ENCODE measurements at regions not wholly inside any gene's neighbourhood (a gene's known extent, or its start where the extent isn't known, plus 50 kb on each side); places are given as distances from the start of the nearest gene placed in this dataset.

DNA sequence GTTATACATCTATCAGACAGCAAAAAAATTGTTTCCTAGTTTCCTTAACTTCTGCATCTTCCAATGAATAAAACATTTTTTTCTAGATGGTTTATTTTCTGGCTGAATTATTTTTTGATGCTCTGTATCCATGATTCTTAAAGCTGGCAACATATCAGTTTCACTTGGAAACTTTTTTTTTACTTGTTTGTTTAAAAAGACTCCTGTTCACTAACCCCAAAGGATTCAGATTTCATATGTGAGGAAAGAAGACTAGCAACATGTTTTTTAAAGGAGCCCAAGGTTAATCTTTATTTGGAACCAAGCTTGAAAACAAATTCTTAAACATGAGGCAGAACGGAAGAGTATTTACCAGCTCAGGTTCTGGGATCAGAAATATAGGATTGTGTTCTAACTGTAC is 632.3 kb downstream of the SLITRK6 start:
- TF ChIP-seq SMAD1 (IDR thresholded peaks at IDR 0.05; ENCODE audit: low read depth, partially characterized antibody) (no peak), CREB1 (IDR thresholded peaks at IDR 0.05; ENCODE audit: low read depth) (no peak), ZSCAN29 (IDR thresholded peaks at IDR 0.05) (no peak), CBFB (IDR thresholded peaks at IDR 0.05; ENCODE audit: low read depth) (no peak), KLF5 (IDR thresholded peaks at IDR 0.05; ENCODE audit: partially characterized antibody) (no peak)
- TF ChIP-seq, protein P1, sequence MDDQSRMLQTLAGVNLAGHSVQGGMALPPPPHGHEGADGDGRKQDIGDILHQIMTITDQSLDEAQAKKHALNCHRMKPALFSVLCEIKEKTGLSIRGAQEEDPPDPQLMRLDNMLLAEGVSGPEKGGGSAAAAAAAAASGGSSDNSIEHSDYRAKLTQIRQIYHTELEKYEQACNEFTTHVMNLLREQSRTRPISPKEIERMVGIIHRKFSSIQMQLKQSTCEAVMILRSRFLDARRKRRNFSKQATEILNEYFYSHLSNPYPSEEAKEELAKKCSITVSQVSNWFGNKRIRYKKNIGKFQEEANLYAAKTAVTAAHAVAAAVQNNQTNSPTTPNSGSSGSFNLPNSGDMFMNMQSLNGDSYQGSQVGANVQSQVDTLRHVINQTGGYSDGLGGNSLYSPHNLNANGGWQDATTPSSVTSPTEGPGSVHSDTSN (IDR thresholded peaks at IDR 0.05; ENCODE audit: insufficient replicate concordance, low read depth, low read length), result no peak

DNA sequence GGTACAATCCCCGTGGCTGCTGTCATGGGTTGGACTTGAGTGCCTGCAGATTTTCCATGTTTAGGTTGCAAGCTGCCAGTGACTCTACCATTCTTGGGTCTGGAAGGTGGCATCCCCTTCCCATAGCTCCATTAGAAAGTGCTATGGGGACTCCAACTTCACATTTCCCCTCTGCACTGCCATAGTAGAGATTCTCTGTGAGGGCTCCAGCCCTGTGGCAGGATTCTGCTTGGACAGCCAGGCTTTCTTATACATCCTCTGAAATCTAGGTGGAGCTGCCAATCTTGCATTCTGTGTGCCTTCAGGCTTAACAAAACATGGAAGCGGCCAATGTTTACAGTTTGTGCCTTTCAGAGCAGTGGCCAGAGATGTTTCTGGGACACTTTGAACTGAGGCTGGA is 636.2 kb downstream of the SLITRK6 start:
- BruUV-seq (replicated peaks), result no TSS peak
- DNase-seq (ENCODE audit: low read depth, low spot score) (no peak), FAIRE-seq (no peak), ATAC-seq (no peak)
- H2AFZ ChIP-seq (ENCODE audit: control insufficient read depth, low read depth, low read length), result no peak overlapping the region
- H3K27me3 ChIP-seq (replicated peaks in 1 of 2; ENCODE audit: control insufficient read depth in 2 of 2, insufficient read depth in 2 of 2, low read length in 1 of 2), result no peaks in the 10 kb centered on the region
- H3K9ac ChIP-seq (ENCODE audit: control insufficient read depth, insufficient read depth, low read length), result no peak overlapping the region
- no peak overlapping the region for H3K4me2 ChIP-seq (ENCODE audit: control insufficient read depth, insufficient read depth)
- no peaks in the 10 kb centered on the region for H3K4me1 ChIP-seq (ENCODE audit: control insufficient read depth, insufficient read depth, low read length)
- TF ChIP-seq PML (IDR thresholded peaks at IDR 0.05; ENCODE audit: low read length) (no peak), RB1 (IDR thresholded peaks at IDR 0.05; ENCODE audit: borderline replicate concordance) (no peak), SIX5 (IDR thresholded peaks at IDR 0.05; ENCODE audit: low read depth, low read length, severe bottlenecking) (no peak), NBN (IDR thresholded peaks at IDR 0.05) (no peak), BRCA1 (IDR thresholded peaks at IDR 0.05; ENCODE audit: low read depth, low read length) (no peak), CREM (IDR thresholded peaks at IDR 0.05; ENCODE audit: low read depth) (no peak)
- TF ChIP-seq, protein P2, sequence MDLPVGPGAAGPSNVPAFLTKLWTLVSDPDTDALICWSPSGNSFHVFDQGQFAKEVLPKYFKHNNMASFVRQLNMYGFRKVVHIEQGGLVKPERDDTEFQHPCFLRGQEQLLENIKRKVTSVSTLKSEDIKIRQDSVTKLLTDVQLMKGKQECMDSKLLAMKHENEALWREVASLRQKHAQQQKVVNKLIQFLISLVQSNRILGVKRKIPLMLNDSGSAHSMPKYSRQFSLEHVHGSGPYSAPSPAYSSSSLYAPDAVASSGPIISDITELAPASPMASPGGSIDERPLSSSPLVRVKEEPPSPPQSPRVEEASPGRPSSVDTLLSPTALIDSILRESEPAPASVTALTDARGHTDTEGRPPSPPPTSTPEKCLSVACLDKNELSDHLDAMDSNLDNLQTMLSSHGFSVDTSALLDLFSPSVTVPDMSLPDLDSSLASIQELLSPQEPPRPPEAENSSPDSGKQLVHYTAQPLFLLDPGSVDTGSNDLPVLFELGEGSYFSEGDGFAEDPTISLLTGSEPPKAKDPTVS (IDR thresholded peaks at IDR 0.05; ENCODE audit: low read depth, low read length), result no peak
- TF ChIP-seq, protein P3, sequence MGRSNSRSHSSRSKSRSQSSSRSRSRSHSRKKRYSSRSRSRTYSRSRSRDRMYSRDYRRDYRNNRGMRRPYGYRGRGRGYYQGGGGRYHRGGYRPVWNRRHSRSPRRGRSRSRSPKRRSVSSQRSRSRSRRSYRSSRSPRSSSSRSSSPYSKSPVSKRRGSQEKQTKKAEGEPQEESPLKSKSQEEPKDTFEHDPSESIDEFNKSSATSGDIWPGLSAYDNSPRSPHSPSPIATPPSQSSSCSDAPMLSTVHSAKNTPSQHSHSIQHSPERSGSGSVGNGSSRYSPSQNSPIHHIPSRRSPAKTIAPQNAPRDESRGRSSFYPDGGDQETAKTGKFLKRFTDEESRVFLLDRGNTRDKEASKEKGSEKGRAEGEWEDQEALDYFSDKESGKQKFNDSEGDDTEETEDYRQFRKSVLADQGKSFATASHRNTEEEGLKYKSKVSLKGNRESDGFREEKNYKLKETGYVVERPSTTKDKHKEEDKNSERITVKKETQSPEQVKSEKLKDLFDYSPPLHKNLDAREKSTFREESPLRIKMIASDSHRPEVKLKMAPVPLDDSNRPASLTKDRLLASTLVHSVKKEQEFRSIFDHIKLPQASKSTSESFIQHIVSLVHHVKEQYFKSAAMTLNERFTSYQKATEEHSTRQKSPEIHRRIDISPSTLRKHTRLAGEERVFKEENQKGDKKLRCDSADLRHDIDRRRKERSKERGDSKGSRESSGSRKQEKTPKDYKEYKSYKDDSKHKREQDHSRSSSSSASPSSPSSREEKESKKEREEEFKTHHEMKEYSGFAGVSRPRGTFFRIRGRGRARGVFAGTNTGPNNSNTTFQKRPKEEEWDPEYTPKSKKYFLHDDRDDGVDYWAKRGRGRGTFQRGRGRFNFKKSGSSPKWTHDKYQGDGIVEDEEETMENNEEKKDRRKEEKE (IDR thresholded peaks at IDR 0.05), result no peak
- H3K9me3 ChIP-seq (replicated peaks; ENCODE audit: control insufficient read depth, insufficient read depth, low read length), result no peaks in the 10 kb centered on the region; the same call in 2 of the 3 replicates
- no peak overlapping the region for H3K4me3 ChIP-seq
- in situ Hi-C loops (cut with MboI), result no loop called here
- H3K27ac ChIP-seq (ENCODE audit: control insufficient read depth, insufficient read depth), result no peak overlapping the region
- no peaks in the 10 kb centered on the region for H3K79me2 ChIP-seq (ENCODE audit: control insufficient read depth, insufficient read depth, low read length)
- POLR2A ChIA-PET, result no interaction called here
- intact Hi-C loops (cut with micrococcal nuclease; ENCODE audit: unreplicated experiment), result no loop called here
- CTCF ChIA-PET, result no interaction called here
- RAD21 ChIA-PET (ENCODE audit: unreplicated experiment), result no interaction called here
- no peaks in the 10 kb centered on the region for H3K36me3 ChIP-seq (ENCODE audit: control insufficient read depth in 2 of 2, insufficient read depth in 2 of 2, low read length in 1 of 2)
- SMC1A ChIA-PET (ENCODE audit: uncharacterized antibody, unreplicated experiment), result no interaction called here
- 21% methylated on average over 2 of the region's 2 CpGs for WGBS (ENCODE audit: insufficient coverage, insufficient replicate concordance, low lambda C conversion rate, missing lambda C conversion rate)
- no peaks in the 10 kb centered on the region for H4K20me1 ChIP-seq (ENCODE audit: control insufficient read depth, insufficient read depth)

More for the DNA sequence above, 632.3 kb downstream of the SLITRK6 start:
- ChIA-PET SMC1A (ENCODE audit: uncharacterized antibody, unreplicated experiment) (no interaction called here), RAD21 (ENCODE audit: unreplicated experiment) (no interaction called here), POLR2A (no interaction called here), CTCF (no interaction called here)
- no peak for ATAC-seq
- no peak overlapping the region for H3K4me2 ChIP-seq (ENCODE audit: control insufficient read depth, insufficient read depth)
- H3K27ac ChIP-seq (ENCODE audit: control insufficient read depth, insufficient read depth), result no peak overlapping the region
- H3K4me3 ChIP-seq, result no peak overlapping the region
- BruUV-seq (replicated peaks), result no TSS peak
- H3K9me3 ChIP-seq (replicated peaks; ENCODE audit: control insufficient read depth, insufficient read depth, low read length), result no peaks in the 10 kb centered on the region; the same call in 2 of the 3 replicates
- FAIRE-seq, result no peak
- H3K9ac ChIP-seq (ENCODE audit: control insufficient read depth, insufficient read depth, low read length), result no peak overlapping the region
- in situ Hi-C loops (cut with MboI), result no loop called here
- H2AFZ ChIP-seq (ENCODE audit: control insufficient read depth, low read depth, low read length), result no peak overlapping the region
- 60% methylated on average over 1 of the region's 1 CpG for WGBS (ENCODE audit: insufficient coverage, insufficient replicate concordance, low lambda C conversion rate, missing lambda C conversion rate)
- H4K20me1 ChIP-seq (ENCODE audit: control insufficient read depth, insufficient read depth), result no peaks in the 10 kb centered on the region
- no peak for DNase-seq (ENCODE audit: low read depth, low spot score)
- H3K27me3 ChIP-seq (replicated peaks in 1 of 2; ENCODE audit: control insufficient read depth in 2 of 2, insufficient read depth in 2 of 2, low read length in 1 of 2), result no peaks in the 10 kb centered on the region
- no peaks in the 10 kb centered on the region for H3K4me1 ChIP-seq (ENCODE audit: control insufficient read depth, insufficient read depth, low read length)
- H3K79me2 ChIP-seq (ENCODE audit: control insufficient read depth, insufficient read depth, low read length), result no peaks in the 10 kb centered on the region
- intact Hi-C loops (cut with micrococcal nuclease; ENCODE audit: unreplicated experiment), result no loop called here
- H3K36me3 ChIP-seq (ENCODE audit: control insufficient read depth in 2 of 2, insufficient read depth in 2 of 2, low read length in 1 of 2), result no peaks in the 10 kb centered on the region
